BLaER1 treated with 17β-estradiol and CSF1 and Interleukin-3, amounts not matched to agents 10 nM and 100 nM (cell line): ENCODE measurements at regions not wholly inside any gene's neighbourhood (a gene's known extent, or its start where the extent isn't known, plus 50 kb on each side); places are given as distances from the start of the nearest gene placed in this dataset.
"Not testable (repeated sequence)": the region's sequence is repeated elsewhere in the genome, so short reads cannot be mapped to it uniquely, and the experiment has no call there.

Experiments
- H3K27ac ChIP-seq, 11 experiments: shearing (Covaris generic); formaldehyde crosslinking; 2 replicates each; pipeline ENCODE4 v1.8.1; 2022
- H3K27me3 ChIP-seq, 11 experiments: shearing (Covaris generic); formaldehyde crosslinking; 2 replicates each; pipeline ENCODE4 v1.8.1; 2022
- H3K36me3 ChIP-seq, 11 experiments: shearing (Covaris generic); formaldehyde crosslinking; 2 replicates each; pipeline ENCODE4 v1.8.1; 2022
- H3K4me1 ChIP-seq, 10 experiments: shearing (Covaris generic); formaldehyde crosslinking; 2 replicates each; pipeline ENCODE4 v1.8.1; 2022
- H3K4me2 ChIP-seq, 11 experiments: shearing (Covaris generic); formaldehyde crosslinking; 2 replicates each; pipeline ENCODE4 v1.8.1; 2022
- H3K4me3 ChIP-seq, 10 experiments: shearing (Covaris generic); formaldehyde crosslinking; 2 replicates each; pipeline ENCODE4 v1.8.1; 2022
- H3K9ac ChIP-seq, 11 experiments: shearing (Covaris generic); formaldehyde crosslinking; 2 replicates each; pipeline ENCODE4 v1.8.1; 2022
- H3K9me3 ChIP-seq, 11 experiments: shearing (Covaris generic); formaldehyde crosslinking; replicated peaks in 1 of 11; 2 replicates each; pipeline ENCODE4 v1.8.1; 2022
- H4K20me1 ChIP-seq, 11 experiments: shearing (Covaris generic); formaldehyde crosslinking; 2 replicates each; pipeline ENCODE4 v1.8.1; 2022
- Cebpa-rat ChIP-seq, 11 experiments: shearing (Covaris generic); IDR thresholded peaks; 2 replicates each; pipeline ENCODE4 v1.8.1; 2022

- H3K4me1 ChIP-seq: no peaks in the 10 kb centered on the region
- no peak overlapping the region for H3K4me2 ChIP-seq
- H3K9ac ChIP-seq: no peak overlapping the region
- H3K27ac ChIP-seq: no peak overlapping the region
- H3K4me3 ChIP-seq: no peak overlapping the region
- no peaks in the 10 kb centered on the region for H4K20me1 ChIP-seq
- H3K9me3 ChIP-seq: peaks cover 0 to 9% (median 0%) of the 10 kb centered on the region in 11 experiments; a peak in 3 of 22 replicates
- H3K36me3 ChIP-seq: no peaks in the 10 kb centered on the region
- H3K27me3 ChIP-seq: no peaks in the 10 kb centered on the region
- TF ChIP-seq Cebpa-rat (IDR thresholded peaks at IDR 0.05): no peak
These were observed 54.4 kb upstream of the BMP4 start for GRCh38 chr14:54010981-54011380.

GRCh38 chr14:54023027-54023426, 66.4 kb upstream of the BMP4 start:
- no peak overlapping the region for H3K9ac ChIP-seq
- no peak overlapping the region for H3K4me3 ChIP-seq
- H3K9me3 ChIP-seq: peaks cover 0 to 4% (median 0%) of the 10 kb centered on the region in 11 experiments; a peak in 4 of 22 replicates
- H3K27ac ChIP-seq: no peak overlapping the region
- H3K4me1 ChIP-seq: no peaks in the 10 kb centered on the region
- H3K4me2 ChIP-seq: no peak overlapping the region
- H4K20me1 ChIP-seq: no peaks in the 10 kb centered on the region
- H3K36me3 ChIP-seq: no peaks in the 10 kb centered on the region
- H3K27me3 ChIP-seq: no peaks in the 10 kb centered on the region
- no peak for TF ChIP-seq Cebpa-rat (IDR thresholded peaks at IDR 0.05)

- peaks cover 0 to 3% (median 0%) of the 10 kb centered on the region in 11 experiments; a peak in 3 of 22 replicates for H3K9me3 ChIP-seq
- H3K27ac ChIP-seq: no peak overlapping the region
- no peaks in the 10 kb centered on the region for H4K20me1 ChIP-seq
- no peaks in the 10 kb centered on the region for H3K27me3 ChIP-seq
- no peaks in the 10 kb centered on the region for H3K4me1 ChIP-seq
- H3K9ac ChIP-seq: no peak overlapping the region
- no peaks in the 10 kb centered on the region for H3K36me3 ChIP-seq
- H3K4me3 ChIP-seq: no peak overlapping the region
- TF ChIP-seq Cebpa-rat (IDR thresholded peaks at IDR 0.05): no peak
- H3K4me2 ChIP-seq: no peak overlapping the region
These were observed 69.0 kb upstream of the BMP4 start for GRCh38 chr14:54025661-54026060.

- Histone ChIP-seq H3K4me3 (no peak overlapping the region), H3K36me3 (no peaks in the 10 kb centered on the region), H3K4me1 (no peaks in the 10 kb centered on the region), H3K27ac (no peak overlapping the region), H3K4me2 (no peak overlapping the region), H3K9me3 (peaks cover 0 to 3% (median 0%) of the 10 kb centered on the region in 11 experiments; a peak in 1 of 22 replicates), H3K9ac (no peak overlapping the region), H4K20me1 (no peaks in the 10 kb centered on the region), H3K27me3 (no peaks in the 10 kb centered on the region)
- TF ChIP-seq Cebpa-rat (IDR thresholded peaks at IDR 0.05): no peak
These were observed 70.0 kb upstream of the BMP4 start for GRCh38 chr14:54026671-54027070.

- H3K4me2 ChIP-seq, H3K27ac ChIP-seq, H3K36me3 ChIP-seq, H3K9ac ChIP-seq, H3K27me3 ChIP-seq, H3K4me3 ChIP-seq, H4K20me1 ChIP-seq, H3K4me1 ChIP-seq: not testable (repeated sequence)
- H3K9me3 ChIP-seq: peaks cover 15 to 31% (median 26%) of the 10 kb centered on the region in 11 experiments
These were observed 74.4 kb upstream of the BMP4 start for GRCh38 chr14:54030996-54031395.

GRCh38 chr14:54033285-54033684, 76.7 kb upstream of the BMP4 start:
- H3K9me3 ChIP-seq: peaks cover 16 to 34% (median 29%) of the 10 kb centered on the region in 11 experiments
- H3K4me3 ChIP-seq, H3K9ac ChIP-seq, H3K36me3 ChIP-seq, H3K4me2 ChIP-seq, H3K27me3 ChIP-seq, H4K20me1 ChIP-seq, H3K27ac ChIP-seq, H3K4me1 ChIP-seq: not testable (repeated sequence)

GRCh38 chr14:54038724-54039123, 82.1 kb upstream of the BMP4 start:
- Histone ChIP-seq H3K27me3 (no peaks in the 10 kb centered on the region), H3K9me3 (peaks cover 16 to 30% (median 22%) of the 10 kb centered on the region in 11 experiments), H3K36me3 (no peaks in the 10 kb centered on the region), H3K9ac (no peak overlapping the region), H3K4me2 (no peak overlapping the region), H4K20me1 (no peaks in the 10 kb centered on the region), H3K4me1 (no peaks in the 10 kb centered on the region), H3K27ac (no peak overlapping the region), H3K4me3 (no peak overlapping the region)
- no peak for TF ChIP-seq Cebpa-rat (IDR thresholded peaks at IDR 0.05)

- Histone ChIP-seq H3K27me3 (no peaks in the 10 kb centered on the region), H3K36me3 (no peaks in the 10 kb centered on the region), H3K9me3 (peaks cover 16 to 24% (median 19%) of the 10 kb centered on the region in 11 experiments), H3K4me2 (no peak overlapping the region), H3K27ac (no peak overlapping the region), H3K4me1 (no peaks in the 10 kb centered on the region), H3K9ac (no peak overlapping the region), H3K4me3 (no peak overlapping the region), H4K20me1 (no peaks in the 10 kb centered on the region)
- TF ChIP-seq Cebpa-rat (IDR thresholded peaks at IDR 0.05): no peak
These were observed 82.7 kb upstream of the BMP4 start for GRCh38 chr14:54039311-54039710.

GRCh38 chr14:54040846-54041245, 84.2 kb upstream of the BMP4 start:
- no peak overlapping the region for H3K27ac ChIP-seq
- no peak for TF ChIP-seq Cebpa-rat (IDR thresholded peaks at IDR 0.05)
- H3K4me2 ChIP-seq: no peak overlapping the region

GRCh38 chr14:54046250-54046649, 89.6 kb upstream of the BMP4 start:
- H3K9ac ChIP-seq: no peak overlapping the region
- no peak overlapping the region for H3K4me3 ChIP-seq
- H3K4me1 ChIP-seq: no peaks in the 10 kb centered on the region; a peak in 1 of 20 replicates
- H3K4me2 ChIP-seq: no peak overlapping the region
- H3K9me3 ChIP-seq: peaks cover 0 to 4% (median 0%) of the 10 kb centered on the region in 11 experiments; a peak in 1 of 22 replicates
- no peak for TF ChIP-seq Cebpa-rat (IDR thresholded peaks at IDR 0.05)
- H4K20me1 ChIP-seq: no peaks in the 10 kb centered on the region
- no peaks in the 10 kb centered on the region for H3K27me3 ChIP-seq
- no peak overlapping the region for H3K27ac ChIP-seq
- no peaks in the 10 kb centered on the region for H3K36me3 ChIP-seq

More at GRCh38 chr14:54040846-54041245, 84.2 kb upstream of the BMP4 start:
- Histone ChIP-seq H3K4me1 (no peaks in the 10 kb centered on the region), H4K20me1 (no peaks in the 10 kb centered on the region), H3K4me3 (no peak overlapping the region), H3K9ac (no peak overlapping the region), H3K9me3 (peaks cover 2 to 9% (median 4%) of the 10 kb centered on the region in 11 experiments; a peak in 19 of 22 replicates), H3K36me3 (no peaks in the 10 kb centered on the region), H3K27me3 (no peaks in the 10 kb centered on the region)
